ENCODE measurements at regions not wholly inside any gene's neighbourhood (a gene's known extent, or its start where the extent isn't known, plus 50 kb on each side); places are given as distances from the start of the nearest gene placed in this dataset.
A peak's percentile ranks its signal among the peaks of the same experiment; 100 is the strongest.

DNA sequence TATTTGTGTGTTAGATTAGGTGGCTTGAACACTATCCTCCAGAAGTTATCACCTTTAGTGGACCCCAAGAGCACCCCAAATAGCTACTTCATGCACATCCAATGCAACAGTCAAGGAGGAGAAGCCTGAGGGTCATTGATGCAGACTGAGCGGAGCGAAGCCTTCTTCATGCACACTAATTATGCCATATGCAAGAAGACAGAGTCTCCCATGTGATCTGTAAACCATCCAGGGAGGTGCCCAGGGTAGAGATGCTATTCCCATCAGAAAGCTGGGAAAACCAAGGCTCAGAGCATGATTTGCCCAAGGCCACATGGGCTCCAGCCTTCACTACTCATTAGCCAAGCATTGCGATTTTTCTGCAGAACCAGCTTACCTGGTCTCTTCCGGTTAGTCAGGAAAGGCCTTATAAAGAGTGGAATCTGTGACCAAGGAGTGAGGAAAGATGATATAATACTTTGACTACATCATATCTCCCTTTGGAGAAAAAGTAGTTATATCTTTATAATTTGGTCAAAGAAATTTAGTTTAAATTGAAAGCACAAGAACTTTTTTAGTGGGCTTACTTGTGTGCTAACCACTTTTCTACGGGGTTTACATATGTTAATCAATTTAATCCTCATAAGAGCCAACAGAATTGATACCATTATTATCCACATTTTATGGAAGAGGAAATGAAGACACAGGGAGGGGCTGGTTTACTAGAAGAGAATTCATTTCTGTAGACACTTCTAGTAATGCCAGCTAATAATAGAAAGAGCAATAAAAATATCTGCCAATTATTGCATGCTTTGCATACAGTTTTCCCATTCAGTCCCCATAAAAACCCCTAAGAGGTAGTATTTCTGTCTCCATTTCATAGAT lies 220.0 kb downstream of the ESM1 start:
- no peak for DNase-seq

DNA sequence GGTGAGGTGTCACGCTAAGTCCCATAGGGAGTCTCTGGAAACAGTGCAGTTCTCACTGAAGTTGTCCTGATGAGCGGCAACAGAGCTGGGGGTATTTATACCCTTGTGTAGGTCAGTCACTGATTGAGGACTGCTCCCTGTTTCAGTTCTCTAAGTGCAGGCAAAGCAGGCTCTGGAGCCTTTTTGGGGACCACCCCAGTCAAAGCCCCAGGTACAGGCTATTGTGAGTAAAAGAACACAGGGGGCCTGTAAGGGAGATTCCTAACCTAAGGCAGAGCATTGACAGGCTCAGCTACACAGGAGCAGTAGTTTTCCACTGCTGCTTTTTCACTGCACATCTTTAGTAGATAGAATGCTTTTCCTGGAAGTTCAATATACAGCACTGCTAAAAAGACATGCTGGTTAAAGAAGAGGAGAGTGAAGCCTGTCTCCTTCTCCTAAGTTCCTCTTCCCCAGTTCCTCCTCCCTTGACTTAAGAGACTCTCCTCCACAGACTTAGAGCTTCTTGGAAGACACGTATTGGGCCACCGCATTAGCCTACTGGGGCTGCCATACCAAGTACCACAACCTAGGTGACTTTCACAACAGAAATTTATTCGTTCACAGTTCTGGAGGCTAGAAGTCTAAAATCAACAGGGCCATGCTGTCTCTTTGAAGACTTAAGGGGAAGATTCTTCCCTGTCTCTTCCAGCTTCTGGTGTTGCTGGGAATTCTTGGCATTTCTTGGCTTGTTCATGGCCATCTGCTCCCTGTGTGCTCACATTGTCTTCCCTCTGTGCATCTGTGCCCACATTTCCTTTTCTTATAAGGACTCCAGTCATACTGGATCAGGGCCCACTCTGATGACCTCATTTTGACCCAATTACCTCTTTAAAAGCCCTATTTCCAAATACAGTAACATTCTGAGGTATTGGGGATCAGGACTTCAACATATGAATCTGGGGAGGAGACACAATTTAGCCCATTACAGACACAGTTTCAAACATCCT lies 221.0 kb downstream of the ESM1 start:
- DNase-seq = no peak

DNA sequence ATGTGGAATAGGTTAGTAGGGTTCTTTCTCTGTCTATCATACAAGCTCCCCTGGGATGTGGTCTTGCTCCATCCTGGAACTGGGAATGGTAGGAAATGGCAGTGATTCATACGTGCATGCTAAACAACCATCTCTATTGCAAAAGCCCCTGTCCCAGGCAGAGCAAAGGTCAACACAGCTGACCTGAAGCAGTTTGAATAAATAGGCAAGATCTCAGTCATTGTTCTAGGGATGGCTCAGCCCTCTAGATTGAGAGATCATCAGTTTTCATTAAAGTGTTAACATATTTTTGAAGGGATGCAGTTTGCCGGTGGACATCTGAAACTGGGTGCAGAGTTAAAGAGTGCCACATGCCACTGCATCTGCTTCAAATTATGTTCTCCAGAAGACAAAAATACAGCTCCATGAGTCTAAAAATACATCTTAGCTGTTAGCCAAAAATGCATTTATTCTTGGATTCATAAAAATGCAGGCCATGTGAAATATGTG lies 224.1 kb downstream of the ESM1 start:
- no peak for DNase-seq

DNA sequence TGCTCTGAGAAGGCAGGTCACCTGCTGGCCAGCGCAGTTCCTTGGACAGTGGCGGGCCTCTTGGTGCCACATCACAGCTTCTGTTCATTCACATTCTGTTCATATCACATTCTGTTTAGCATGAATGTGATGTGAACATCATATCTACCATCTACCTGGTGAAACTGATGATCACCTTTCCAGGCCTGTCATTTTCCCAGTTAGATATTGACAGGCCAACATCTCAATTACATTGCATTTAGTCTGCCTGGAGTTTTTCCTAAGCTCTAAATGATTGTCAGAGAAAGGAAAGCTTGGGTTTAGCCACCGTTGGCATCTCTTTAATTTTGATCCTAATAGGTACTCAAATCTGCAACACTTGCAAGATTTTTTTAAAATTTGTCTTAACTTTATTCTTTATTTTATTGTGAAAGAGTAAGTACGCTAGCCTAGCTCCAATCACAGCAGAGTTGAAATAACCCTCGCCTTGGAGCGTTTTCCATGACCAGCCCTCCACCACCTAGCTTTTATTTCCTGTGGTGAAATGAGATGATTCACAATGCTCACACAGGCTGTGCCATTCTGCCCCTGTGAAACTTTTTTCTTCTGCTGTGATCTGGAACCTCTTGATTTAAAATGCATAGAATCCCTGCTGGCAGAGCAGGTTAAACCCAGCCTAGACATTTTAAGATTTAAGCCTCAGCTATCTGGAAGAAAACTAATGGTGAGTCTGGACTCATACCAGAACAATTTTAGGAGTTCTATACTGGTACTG lies 225.0 kb downstream of the ESM1 start:
- no peak for DNase-seq

DNA sequence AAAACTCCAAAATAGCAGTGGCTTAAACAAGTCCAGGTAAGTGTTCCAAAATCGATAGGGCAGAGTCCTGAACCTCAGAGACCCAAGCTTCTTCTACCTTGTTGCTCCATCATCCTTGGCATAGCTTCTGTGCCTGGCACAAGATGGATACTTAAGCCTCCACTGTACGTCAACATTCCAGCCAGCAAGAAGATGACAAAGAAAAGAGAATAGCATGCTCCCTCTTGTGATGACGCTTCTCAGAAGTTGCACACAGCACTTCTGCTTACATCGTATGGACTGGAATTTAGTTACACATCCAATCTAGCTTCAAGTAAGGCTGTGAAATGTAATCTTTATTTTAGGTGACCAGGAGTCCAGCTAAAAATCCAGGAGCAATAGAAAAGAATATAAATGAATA lies 227.4 kb downstream of the ESM1 start:
- no peak for DNase-seq

DNA sequence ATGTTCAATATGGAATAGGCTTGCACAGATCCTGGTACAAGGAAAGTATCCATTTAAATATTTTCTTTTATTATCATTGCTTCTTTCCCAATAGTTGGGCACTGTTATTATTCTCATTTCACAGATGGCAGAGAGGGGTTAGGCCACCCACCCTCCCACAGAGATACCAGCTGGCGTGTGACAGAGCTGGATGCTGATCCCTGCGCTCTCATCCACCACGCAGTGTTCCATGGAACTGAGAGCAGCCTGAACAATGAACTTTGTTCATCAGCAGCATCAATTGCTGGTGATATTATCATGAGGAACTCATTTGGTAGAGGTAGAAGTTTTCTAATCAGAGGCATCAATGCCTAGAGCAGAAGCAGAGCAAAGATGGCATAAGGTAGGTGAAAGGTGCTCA lies 227.9 kb downstream of the ESM1 start:
- no peak for DNase-seq

DNA sequence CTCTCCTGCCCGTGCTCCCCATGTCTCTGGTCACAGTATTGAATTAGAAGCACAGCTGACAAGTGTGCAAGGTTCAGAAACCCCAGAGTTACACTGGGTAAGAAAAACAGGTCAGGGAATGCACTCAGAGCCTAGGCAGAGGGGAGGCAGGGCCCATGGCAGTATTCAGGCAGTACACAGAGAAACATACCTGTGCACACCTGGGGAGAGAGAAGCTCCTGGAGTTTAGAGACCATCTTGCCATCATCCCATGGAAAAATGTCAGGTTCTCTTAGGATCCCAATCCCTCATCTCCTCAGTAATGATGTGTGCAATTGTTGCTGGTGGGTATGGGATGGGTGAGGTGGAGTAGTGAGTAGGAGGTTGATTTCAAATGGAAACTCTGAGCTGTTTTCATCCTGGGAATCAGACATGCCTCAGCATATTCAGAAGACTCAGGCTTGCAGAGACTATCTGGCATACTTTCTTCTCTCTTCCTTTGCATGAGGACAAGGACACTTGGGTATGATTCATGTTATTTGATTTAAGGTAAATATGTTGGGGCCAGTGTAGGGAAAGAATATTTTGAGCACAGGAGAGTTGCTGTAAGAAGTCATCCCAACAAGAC lies 228.5 kb downstream of the ESM1 start:
- DNase-seq = no peak

DNA sequence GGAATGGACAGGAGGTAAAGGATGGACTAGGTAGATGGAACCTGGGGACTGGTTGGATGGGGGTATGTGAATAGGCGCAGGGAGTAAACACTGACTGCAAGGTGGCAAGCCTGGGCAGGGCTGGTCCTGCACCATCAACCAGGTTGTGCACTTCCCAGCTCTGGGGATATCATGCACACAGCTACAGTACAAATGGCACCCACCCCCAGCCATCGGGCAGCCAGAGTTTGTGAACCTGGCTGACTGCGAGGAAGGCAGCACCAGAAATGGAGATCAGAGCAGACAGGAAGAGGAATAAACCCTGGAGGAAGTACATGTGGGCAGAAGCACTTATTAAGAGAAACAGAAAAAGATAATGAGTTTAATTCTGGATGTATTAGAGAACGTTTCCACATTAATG lies 229.1 kb downstream of the ESM1 start:
- DNase-seq = no peak

DNA sequence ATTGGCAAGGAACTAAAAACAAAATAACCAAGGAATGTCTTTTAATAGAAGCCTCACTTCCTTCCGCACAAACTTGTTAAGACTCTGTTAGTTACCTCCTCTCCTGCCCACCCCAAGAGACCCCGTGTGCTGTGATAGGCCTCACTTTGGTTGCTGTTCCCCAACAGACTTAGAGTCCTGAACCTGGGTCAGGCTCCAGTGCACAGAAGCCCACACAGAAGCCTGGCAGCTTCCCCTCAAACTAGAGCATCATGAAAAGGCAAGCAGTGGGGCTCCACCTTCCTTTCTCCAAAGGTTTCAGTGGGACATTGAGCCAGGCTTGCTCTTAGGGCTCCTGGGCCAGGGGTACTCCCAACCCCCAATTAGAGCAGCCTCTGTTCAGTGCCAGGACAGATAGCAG lies 230.5 kb downstream of the ESM1 start:
- DNase-seq = no peak

DNA sequence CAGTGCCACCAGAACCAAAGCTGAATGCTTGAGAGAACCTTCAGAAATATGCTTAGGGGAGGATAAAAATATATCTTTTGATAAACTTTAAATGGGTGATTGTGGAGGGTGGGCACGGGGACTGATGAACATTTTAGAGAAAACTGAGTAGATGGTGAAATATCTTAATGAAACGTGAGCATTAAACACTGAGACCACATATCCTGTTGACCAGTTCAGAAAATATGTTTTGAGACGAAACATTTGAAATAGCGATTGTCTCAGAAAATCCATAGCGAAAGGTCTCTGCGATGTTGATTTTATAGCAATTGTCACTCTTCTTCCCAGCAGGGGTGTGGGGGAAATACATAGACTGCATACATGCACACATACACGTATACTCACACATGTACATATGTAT lies 231.0 kb downstream of the ESM1 start:
- DNase-seq = no peak

DNA sequence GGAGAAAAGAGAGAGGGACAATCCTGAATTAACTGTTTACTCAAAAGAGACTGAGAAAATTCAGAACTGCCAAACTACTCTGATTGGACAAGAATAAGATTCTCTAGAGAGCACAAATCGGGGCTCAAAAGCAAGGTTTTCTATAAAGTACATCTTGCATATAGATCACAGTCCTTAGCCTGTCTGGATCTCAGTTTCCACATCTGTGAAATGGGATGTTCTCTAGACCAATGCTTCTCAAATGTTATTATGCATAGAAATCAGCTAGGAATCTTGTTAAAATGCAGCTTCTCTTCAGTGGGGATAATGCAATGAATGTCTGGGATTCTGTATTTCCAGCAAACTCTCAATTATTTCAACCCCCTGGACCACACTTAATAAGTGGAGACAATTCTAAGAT lies 231.6 kb downstream of the ESM1 start:
- no peak for DNase-seq

DNA sequence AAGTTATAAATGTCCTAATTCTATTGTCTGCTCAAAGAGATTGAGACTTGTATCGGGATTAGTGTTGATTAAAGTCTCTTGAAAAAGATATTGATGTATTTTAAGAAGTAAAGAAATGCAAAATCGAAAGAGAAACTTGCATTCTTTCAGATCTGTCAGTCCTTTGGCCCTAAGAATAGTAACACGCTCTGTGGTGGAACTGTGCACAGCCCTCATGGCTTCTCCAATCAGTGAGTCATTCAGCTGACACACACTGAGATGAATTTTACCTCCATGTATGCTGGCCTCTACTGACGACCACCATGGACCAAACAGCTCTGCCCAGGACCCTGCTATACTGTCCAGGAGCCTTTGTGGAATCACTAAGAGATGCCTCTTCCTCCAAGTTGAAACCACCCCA lies 232.4 kb downstream of the ESM1 start:
- DNase-seq = no peak

DNA sequence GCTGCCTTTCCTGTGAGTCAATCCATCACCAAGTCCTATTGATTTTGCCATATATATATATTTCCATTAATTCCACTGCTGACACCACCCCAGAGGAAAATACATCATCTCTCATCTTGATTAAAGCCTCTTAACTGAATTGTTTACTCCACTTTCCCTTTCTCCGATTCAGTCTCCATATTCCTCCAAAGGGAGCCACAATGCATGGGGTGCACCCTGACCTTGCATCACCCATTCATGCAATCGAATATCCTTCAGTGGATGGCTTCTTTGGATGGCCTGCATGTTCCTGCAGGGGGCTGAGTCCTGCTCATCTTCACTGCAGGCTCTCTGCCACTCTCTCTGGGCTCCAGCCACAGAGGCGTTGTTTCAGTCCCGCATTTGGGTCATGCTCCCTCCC lies 231.0 kb downstream of the SNX18 start:
- no peak for DNase-seq

DNA sequence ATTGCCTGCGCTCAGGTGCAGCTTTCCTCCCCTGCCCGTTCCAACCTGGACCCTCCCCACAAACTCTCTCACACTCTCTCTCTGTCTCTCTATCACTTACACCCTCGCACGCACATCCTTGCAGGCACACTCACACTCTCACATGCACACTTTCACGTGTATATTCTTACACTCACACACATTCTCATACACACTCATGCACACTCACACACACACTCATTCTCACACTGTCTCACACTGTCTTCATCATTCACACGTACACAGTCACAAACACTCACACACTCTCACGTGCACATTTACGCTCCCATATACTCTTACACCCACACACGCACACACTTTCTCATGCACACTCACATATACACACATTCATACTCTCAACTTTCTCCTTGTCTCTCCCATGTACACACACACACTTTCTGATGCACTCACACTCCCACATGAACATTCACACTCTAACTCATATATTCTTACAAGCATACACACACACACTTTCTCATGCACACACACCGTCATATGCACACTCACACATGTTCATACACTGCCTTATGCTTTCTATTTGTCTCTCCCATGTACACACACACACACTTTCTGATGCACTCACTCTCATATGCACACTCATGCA lies 229.3 kb downstream of the SNX18 start:
- DNase-seq = no peak

DNA sequence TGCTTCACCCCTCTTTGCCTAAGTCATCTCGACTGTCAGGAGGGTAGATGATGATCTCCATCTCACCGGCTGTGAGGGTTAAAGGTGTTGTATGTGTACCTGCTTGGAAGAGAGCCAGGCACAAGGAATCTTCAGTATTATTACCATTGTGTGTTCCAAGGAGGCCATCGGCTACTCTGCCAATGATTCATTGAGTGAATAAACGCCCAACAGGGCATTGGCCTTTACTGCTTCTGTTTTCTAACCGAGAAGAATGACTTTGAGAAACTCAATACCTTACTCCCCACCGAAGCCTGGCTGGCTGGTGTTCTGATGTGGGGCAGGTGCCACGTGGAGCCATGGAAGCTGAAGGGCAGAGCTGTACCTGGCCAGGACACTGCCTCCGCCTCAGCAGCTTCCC lies 228.8 kb downstream of the SNX18 start:
- DNase-seq = no peak

DNA sequence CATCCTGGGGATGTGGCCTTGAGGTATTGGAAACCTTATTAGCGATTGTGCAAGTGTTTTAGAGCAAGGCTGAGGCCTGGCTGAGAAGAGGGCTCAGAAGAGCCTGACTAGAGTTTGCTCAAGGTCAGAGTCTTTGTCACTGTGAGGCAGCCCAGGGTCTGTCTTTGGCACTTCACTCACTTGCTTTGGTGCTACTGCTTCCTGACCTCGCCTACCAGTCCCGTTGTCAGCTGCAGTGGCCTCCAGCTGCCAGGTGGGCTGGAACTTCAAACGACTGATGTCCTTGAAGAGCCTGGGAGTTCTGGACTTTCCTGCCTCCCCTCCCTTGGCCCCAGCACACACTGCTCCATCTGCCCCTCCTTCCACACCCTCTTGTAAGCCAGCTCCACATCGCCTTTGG lies 228.0 kb downstream of the SNX18 start:
- peak; percentile 5 for DNase-seq

DNA sequence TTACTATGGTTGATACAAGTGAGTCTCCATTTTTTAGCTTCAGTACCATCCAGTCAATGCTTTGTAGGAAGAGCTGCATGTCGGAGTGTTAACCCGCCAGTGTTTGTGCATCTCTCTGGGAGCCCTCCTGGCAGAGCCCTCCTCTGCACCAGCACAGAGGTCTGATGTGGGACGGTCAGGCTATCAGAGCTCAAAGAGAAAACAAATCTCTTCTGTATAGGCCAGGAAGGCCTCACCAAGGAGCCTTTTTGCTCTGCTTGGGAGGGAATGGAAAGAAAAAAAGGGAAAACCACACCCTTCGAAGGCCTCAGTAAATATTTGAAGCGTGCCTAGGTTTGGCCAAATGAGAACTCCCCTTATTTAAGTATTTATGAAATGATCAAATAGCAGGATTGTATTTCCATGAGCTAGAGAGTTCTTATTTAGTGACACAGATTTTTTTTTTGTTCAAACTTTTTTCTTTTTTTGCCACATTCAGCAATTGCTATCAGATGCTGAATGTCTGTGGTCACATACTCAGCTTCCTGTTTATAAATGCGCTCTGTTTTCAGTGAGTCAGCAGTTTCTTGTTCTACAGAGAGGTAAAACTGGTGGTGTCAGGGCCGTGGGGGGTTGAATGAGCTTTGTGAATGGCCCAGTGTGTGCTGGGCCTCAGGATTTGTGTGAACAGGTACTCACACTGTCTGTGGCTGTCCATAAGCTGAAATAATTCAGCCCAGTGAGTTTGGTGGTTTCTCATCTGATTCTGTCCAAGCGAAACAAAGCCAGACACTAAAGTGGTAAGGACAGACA lies 226.6 kb downstream of the SNX18 start:
- peak; percentile 32 for DNase-seq

DNA sequence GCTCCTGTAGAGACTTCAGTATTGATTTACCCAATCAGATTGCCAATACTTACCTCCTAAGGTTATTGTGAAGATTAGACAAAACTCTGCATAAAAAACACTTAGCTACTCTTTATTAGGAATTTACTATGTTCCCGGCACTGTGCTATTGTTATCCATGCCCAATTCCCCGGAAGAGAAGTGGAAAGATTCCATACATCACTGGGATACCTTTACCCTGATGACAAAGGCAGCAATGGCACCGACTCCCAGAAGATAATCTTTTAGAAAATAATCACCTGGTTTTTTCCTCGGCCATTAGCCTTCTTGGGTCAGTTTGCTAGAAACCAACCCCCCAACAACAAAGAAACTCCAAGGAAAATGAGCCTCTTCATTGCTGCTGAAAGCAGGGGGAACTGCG lies 226.0 kb downstream of the SNX18 start:
- no peak for DNase-seq

DNA sequence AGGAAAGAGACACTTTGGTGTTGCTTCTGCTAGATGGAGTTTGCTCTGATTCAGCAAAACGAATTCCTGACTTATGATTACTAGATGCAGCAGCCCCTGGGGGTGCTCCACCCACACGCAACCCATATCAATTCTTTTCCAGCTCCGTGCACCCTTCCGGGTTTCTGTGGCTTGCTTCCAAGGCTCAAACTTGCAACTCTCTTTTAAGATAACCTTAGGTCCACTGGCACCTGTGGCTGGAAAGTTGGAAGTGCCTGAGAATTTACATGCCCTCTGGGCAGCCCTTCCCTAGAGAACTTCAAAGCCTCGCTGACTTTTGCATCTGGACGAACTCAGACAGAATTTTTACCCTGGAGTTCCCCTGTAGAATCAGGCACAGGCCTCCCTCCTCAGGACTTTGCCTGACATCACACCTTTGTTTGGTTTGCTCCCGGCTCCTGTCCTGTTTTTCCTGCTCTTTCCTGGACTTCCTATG lies 224.9 kb downstream of the SNX18 start:
- peak; percentile 16 for DNase-seq

DNA sequence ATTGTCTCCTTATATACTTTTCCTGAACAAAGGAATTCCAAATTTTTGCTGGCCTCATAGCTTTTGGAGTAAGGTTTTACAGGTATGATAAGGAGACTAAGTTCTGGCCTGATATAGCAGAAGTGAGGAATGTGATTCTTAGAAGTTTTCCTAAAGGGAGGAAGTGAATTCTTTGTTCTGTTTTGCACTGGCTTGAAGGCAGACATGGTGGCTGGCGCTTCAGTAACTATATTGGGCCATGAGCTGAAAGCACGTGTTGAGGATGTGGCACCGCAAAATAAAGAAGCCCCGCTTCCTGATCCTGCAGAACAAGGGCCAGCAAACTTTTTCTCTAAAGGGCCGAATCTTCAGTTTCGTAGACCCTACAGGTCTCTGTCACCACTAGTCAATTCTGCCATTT lies 224.2 kb downstream of the SNX18 start:
- no peak for DNase-seq

DNA sequence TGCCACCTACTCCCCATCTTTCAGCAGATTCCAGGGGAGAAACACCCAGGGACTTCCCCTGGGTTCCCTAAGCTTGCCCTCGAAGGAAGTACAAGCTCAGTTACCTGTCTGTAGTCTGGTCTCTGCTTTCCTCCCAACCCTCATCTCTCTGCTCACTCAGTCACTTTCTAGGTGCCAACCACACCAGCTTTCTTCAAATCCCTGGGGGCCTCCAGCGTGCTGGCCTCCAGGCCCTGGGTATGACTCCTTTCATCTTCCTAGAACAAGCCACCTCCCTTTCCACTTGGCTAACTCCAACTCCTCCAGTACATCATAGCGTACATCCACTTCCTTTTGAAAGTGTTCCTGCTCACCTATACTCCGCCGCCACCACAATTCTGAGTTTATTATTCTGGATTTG lies 222.6 kb downstream of the SNX18 start:
- DNase-seq = no peak

Measured in DMS53 (cell line).